GM21529 (cell line): ENCODE measurements at regions not wholly inside any gene's neighbourhood (a gene's known extent, or its start where the extent isn't known, plus 50 kb on each side); places are given as distances from the start of the nearest gene placed in this dataset.

Source experiments
- ATAC-seq: cut with Tn5 transposase; IDR thresholded peaks from one replicate; pipeline ENCODE4 v1.9.1; 2021; ENCODE audit not compliant: unreplicated experiment

GRCh38 chr1:163013826-163014600, 55.1 kb upstream of the RGS4 start:
- no peak for ATAC-seq

- ATAC-seq, result no peak
Observed at GRCh38 chr1:163006051-163006834, 62.9 kb upstream of the RGS4 start.

- no peak for ATAC-seq
Observed at GRCh38 chr1:162997499-162998285, 71.5 kb upstream of the RGS4 start.

- ATAC-seq, result no peak
Observed at GRCh38 chr1:162996261-162996660, 72.9 kb upstream of the RGS4 start.

- no peak for ATAC-seq
Observed at GRCh38 chr1:162994921-162995320, 74.2 kb upstream of the RGS4 start.

- no peak for ATAC-seq
Observed at GRCh38 chr1:162993846-162994245, 75.3 kb upstream of the RGS4 start.

- ATAC-seq, result no peak
Observed at GRCh38 chr1:162992945-162993344, 76.2 kb upstream of the RGS4 start.

- no peak for ATAC-seq
Observed at GRCh38 chr1:162991444-162991843, 77.7 kb upstream of the RGS4 start.

GRCh38 chr1:162990665-162991064, 78.5 kb upstream of the RGS4 start:
- ATAC-seq, result no peak

- no peak for ATAC-seq
Observed at GRCh38 chr1:162988869-162989268, 80.3 kb upstream of the RGS4 start.

- no peak for ATAC-seq
Observed at GRCh38 chr1:162987866-162988265, 81.3 kb upstream of the RGS4 start.

GRCh38 chr1:162985816-162986435, 83.2 kb upstream of the RGS4 start:
- no peak for ATAC-seq

GRCh38 chr1:162984699-162985098, 84.5 kb upstream of the RGS4 start:
- no peak for ATAC-seq

GRCh38 chr1:162983671-162984425, 85.3 kb upstream of the RGS4 start:
- ATAC-seq, result no peak

- no peak for ATAC-seq
Observed at GRCh38 chr1:162982364-162982763, 86.8 kb upstream of the RGS4 start.

- ATAC-seq, result no peak
Observed at GRCh38 chr1:162977944-162978568, 91.1 kb upstream of the RGS4 start.

GRCh38 chr1:162976628-162977027, 92.5 kb upstream of the RGS4 start:
- no peak for ATAC-seq

- ATAC-seq, result no peak
Observed at GRCh38 chr1:162974810-162975209, 94.4 kb upstream of the RGS4 start.

- ATAC-seq, result no peak
Observed at GRCh38 chr1:162973381-162973795, 95.8 kb upstream of the RGS4 start.

GRCh38 chr1:162972773-162973172, 96.4 kb upstream of the RGS4 start:
- ATAC-seq, result no peak
